ENCODE measurements at regions not wholly inside any gene's neighbourhood (a gene's known extent, or its start where the extent isn't known, plus 50 kb on each side); places are given as distances from the start of the nearest gene placed in this dataset.
A peak's percentile ranks its signal among the peaks of the same experiment; 100 is the strongest.

GRCh38 chr2:155792666-155793065, 539.9 kb downstream of the NR4A2 start:
- no peaks in the 10 kb centered on the region for H3K27me3 ChIP-seq (ENCODE audit: insufficient read depth, low read length)
- Mint-ChIP-seq H3K27me3 (ENCODE audit: low read depth, unreplicated experiment) (no peaks in the 10 kb centered on the region), H3K4me1 (ENCODE audit: low read depth, unreplicated experiment) (no peaks in the 10 kb centered on the region), H3K9me3 (ENCODE audit: unreplicated experiment) (peaks cover 18% of the 10 kb centered on the region), H3K36me3 (ENCODE audit: low read depth, unreplicated experiment) (no peaks in the 10 kb centered on the region), H3K4me3 (ENCODE audit: unreplicated experiment) (no peak overlapping the region), H3K27ac (ENCODE audit: unreplicated experiment) (no peak overlapping the region)
- H3K27ac ChIP-seq (ENCODE audit: low read depth, low read length), result no peak overlapping the region
- H3K9ac ChIP-seq (ENCODE audit: low read length), result no peak overlapping the region
- H3K36me3 ChIP-seq (ENCODE audit: insufficient read depth, low read length), result no peaks in the 10 kb centered on the region
- H3K79me2 ChIP-seq (ENCODE audit: insufficient read depth, low read length), result no peaks in the 10 kb centered on the region
- H4K20me1 ChIP-seq (ENCODE audit: insufficient read depth, low read length), result no peaks in the 10 kb centered on the region
- FAIRE-seq (no peak), DNase-seq (ENCODE audit: low read depth) (no peak)
- no peak overlapping the region for H3K4me3 ChIP-seq (ENCODE audit: insufficient read depth, low read depth, low read length)
- no peaks in the 10 kb centered on the region for H3K4me1 ChIP-seq (ENCODE audit: insufficient read depth, low read length)
- peaks cover 12% of the 10 kb centered on the region for H3K9me3 ChIP-seq (ENCODE audit: insufficient read depth, low read depth, low read length)
- H2AFZ ChIP-seq (ENCODE audit: low read depth, low read length), result no peak overlapping the region
- no peak overlapping the region for H3K4me2 ChIP-seq (ENCODE audit: low read length)
- TF ChIP-seq EZH2 (IDR thresholded peaks at IDR 0.05; ENCODE audit: insufficient read depth, low read length) (no peak), CTCF (IDR thresholded peaks at IDR 0.05; ENCODE audit: insufficient read depth, low read depth, low read length) (no peak)

- H3K27ac ChIP-seq (ENCODE audit: low read depth, low read length), result no peak overlapping the region
- H3K27me3 ChIP-seq (ENCODE audit: insufficient read depth, low read length), result no peaks in the 10 kb centered on the region
- Mint-ChIP-seq H3K4me3 (ENCODE audit: unreplicated experiment) (no peak overlapping the region), H3K36me3 (ENCODE audit: low read depth, unreplicated experiment) (no peaks in the 10 kb centered on the region), H3K27ac (ENCODE audit: unreplicated experiment) (peak overlapping the region; percentile 56), H3K27me3 (ENCODE audit: low read depth, unreplicated experiment) (no peaks in the 10 kb centered on the region), H3K9me3 (ENCODE audit: unreplicated experiment) (no peaks in the 10 kb centered on the region), H3K4me1 (ENCODE audit: low read depth, unreplicated experiment) (no peaks in the 10 kb centered on the region)
- no peak for TF ChIP-seq CTCF (IDR thresholded peaks at IDR 0.05; ENCODE audit: insufficient read depth, low read depth, low read length)
- TF ChIP-seq EZH2 (IDR thresholded peaks at IDR 0.05; ENCODE audit: insufficient read depth, low read length), result no peak
- FAIRE-seq (no peak), DNase-seq (ENCODE audit: low read depth) (no peak)
- H3K4me1 ChIP-seq (ENCODE audit: insufficient read depth, low read length), result no peaks in the 10 kb centered on the region
- no peak overlapping the region for H3K9ac ChIP-seq (ENCODE audit: low read length)
- H3K36me3 ChIP-seq (ENCODE audit: insufficient read depth, low read length), result no peaks in the 10 kb centered on the region
- H2AFZ ChIP-seq (ENCODE audit: low read depth, low read length), result no peak overlapping the region
- no peak overlapping the region for H3K4me2 ChIP-seq (ENCODE audit: low read length)
- no peaks in the 10 kb centered on the region for H3K9me3 ChIP-seq (ENCODE audit: insufficient read depth, low read depth, low read length)
- no peak overlapping the region for H3K4me3 ChIP-seq (ENCODE audit: insufficient read depth, low read depth, low read length)
- no peaks in the 10 kb centered on the region for H4K20me1 ChIP-seq (ENCODE audit: insufficient read depth, low read length)
- H3K79me2 ChIP-seq (ENCODE audit: insufficient read depth, low read length), result no peaks in the 10 kb centered on the region
Observed at GRCh38 chr2:155770516-155770915, 562.0 kb downstream of the NR4A2 start.

- no peak overlapping the region for H3K27ac Mint-ChIP-seq (ENCODE audit: unreplicated experiment)
- H3K27me3 Mint-ChIP-seq (ENCODE audit: low read depth, unreplicated experiment), result no peaks in the 10 kb centered on the region
- H3K4me1 Mint-ChIP-seq (ENCODE audit: low read depth, unreplicated experiment), result no peaks in the 10 kb centered on the region
- FAIRE-seq (no peak), DNase-seq (ENCODE audit: low read depth) (no peak)
- H2AFZ ChIP-seq (ENCODE audit: low read depth, low read length), result no peak overlapping the region
- H3K9me3 Mint-ChIP-seq (ENCODE audit: unreplicated experiment), result no peaks in the 10 kb centered on the region
- no peaks in the 10 kb centered on the region for H3K79me2 ChIP-seq (ENCODE audit: insufficient read depth, low read length)
- H3K36me3 Mint-ChIP-seq (ENCODE audit: low read depth, unreplicated experiment), result no peaks in the 10 kb centered on the region
- no peaks in the 10 kb centered on the region for H3K27me3 ChIP-seq (ENCODE audit: insufficient read depth, low read length)
- no peak overlapping the region for H3K4me3 ChIP-seq (ENCODE audit: insufficient read depth, low read depth, low read length)
- no peak overlapping the region for H3K27ac ChIP-seq (ENCODE audit: low read depth, low read length)
- H3K9ac ChIP-seq (ENCODE audit: low read length), result no peak overlapping the region
- no peaks in the 10 kb centered on the region for H3K9me3 ChIP-seq (ENCODE audit: insufficient read depth, low read depth, low read length)
- TF ChIP-seq EZH2 (IDR thresholded peaks at IDR 0.05; ENCODE audit: insufficient read depth, low read length) (no peak), CTCF (IDR thresholded peaks at IDR 0.05; ENCODE audit: insufficient read depth, low read depth, low read length) (no peak)
- no peaks in the 10 kb centered on the region for H3K4me1 ChIP-seq (ENCODE audit: insufficient read depth, low read length)
- H4K20me1 ChIP-seq (ENCODE audit: insufficient read depth, low read length), result no peaks in the 10 kb centered on the region
- H3K4me2 ChIP-seq (ENCODE audit: low read length), result no peak overlapping the region
- H3K4me3 Mint-ChIP-seq (ENCODE audit: unreplicated experiment), result no peak overlapping the region
- no peaks in the 10 kb centered on the region for H3K36me3 ChIP-seq (ENCODE audit: insufficient read depth, low read length)
Observed at GRCh38 chr2:155766342-155767115, 566.0 kb downstream of the NR4A2 start.

Data from astrocyte (in vitro differentiated cells and primary cell).